SK-N-SH treated with all-trans-retinoic acid at 6 μM for 48 hours (cell line): ENCODE measurements at regions not wholly inside any gene's neighbourhood (a gene's known extent, or its start where the extent isn't known, plus 50 kb on each side); places are given as distances from the start of the nearest gene placed in this dataset.

Experiments used
- ARNTL ChIP-seq: fragments of 450-650 bp; formaldehyde crosslinking; IDR thresholded peaks from 2 replicates; pipeline ENCODE4 v1.5.0; 2020; ENCODE audit warnings: low read depth, mild to moderate bottlenecking, moderate library complexity, borderline replicate concordance
- CREB5 ChIP-seq: fragments of 250-450 bp; sonication (Bioruptor Pico); IDR thresholded peaks from 2 replicates; pipeline ENCODE4 v1.5.1; 2020; ENCODE audit warnings: low read depth, mild to moderate bottlenecking, moderate library complexity
- CSRNP3 ChIP-seq: fragments of 250-450 bp; sonication (Bioruptor Pico); IDR thresholded peaks from 2 replicates; pipeline ENCODE4 v1.5.1; 2021; ENCODE audit warnings: mild to moderate bottlenecking, moderate library complexity
- GLIS3 ChIP-seq: fragments of 250-450 bp; sonication (Bioruptor Pico); IDR thresholded peaks from 2 replicates; pipeline ENCODE4 v1.5.0; 2020; ENCODE audit warnings: mild to moderate bottlenecking, moderate library complexity
- OSR1 ChIP-seq: fragments of 250-450 bp; sonication (Bioruptor Pico); IDR thresholded peaks from 2 replicates; pipeline ENCODE4 v1.8.0; 2022; ENCODE audit warnings: moderate library complexity, mild to moderate bottlenecking, inconsistent platforms
- TCF4 ChIP-seq: fragments of 250-450 bp; sonication (Bioruptor Pico); IDR thresholded peaks from 2 replicates; pipeline ENCODE4 v1.8.0; 2021; ENCODE audit warnings: mild to moderate bottlenecking, moderate library complexity, borderline replicate concordance
- TOX ChIP-seq: fragments of 250-450 bp; sonication (Bioruptor Pico); IDR thresholded peaks from 2 replicates; pipeline ENCODE4 v1.8.0; 2021; ENCODE audit warnings: mild to moderate bottlenecking, moderate library complexity, borderline replicate concordance
- ZC3H10 ChIP-seq: fragments of 250-450 bp; sonication (Bioruptor Pico); IDR thresholded peaks from 2 replicates; pipeline ENCODE4 v1.5.1; 2021; ENCODE audit warnings: mild to moderate bottlenecking, moderate library complexity
- ZFP30 ChIP-seq: fragments of 450-650 bp; formaldehyde crosslinking; IDR thresholded peaks from 2 replicates; pipeline ENCODE4 v1.5.0; 2022; ENCODE audit warnings: mild to moderate bottlenecking, moderate library complexity

GRCh38 chr10:6680735-6681134 is 100.7 kb upstream of the PRKCQ start:
- TF ChIP-seq OSR1 (CRISPR knock-in tag), result no peak
- no peak for TF ChIP-seq CSRNP3 (CRISPR knock-in tag)
- no peak for TF ChIP-seq ARNTL
- no peak for TF ChIP-seq ZC3H10 (CRISPR knock-in tag)
- TF ChIP-seq TCF4 (CRISPR knock-in tag), result no peak
- TF ChIP-seq CREB5 (CRISPR knock-in tag), result no peak
- TF ChIP-seq GLIS3, result no peak
- no peak for TF ChIP-seq TOX (CRISPR knock-in tag)
- no peak for TF ChIP-seq ZFP30
